Skin epidermis (tissue), 12 donors: ENCODE measurements at regions not wholly inside any gene's neighbourhood (a gene's known extent, or its start where the extent isn't known, plus 50 kb on each side); places are given as distances from the start of the nearest gene placed in this dataset.
"Not testable (repeated sequence)": the region's sequence is repeated elsewhere in the genome, so short reads cannot be mapped to it uniquely, and the experiment has no call there.

Experiments used
- H3K27ac ChIP-seq, 21 experiments: fragments of 200-600 bp; sonication (generic) in 11 of 21; one replicate each; pipeline ENCODE4 v1.5.0; 2020; ENCODE audit warnings: mild to moderate bottlenecking in 3 of 21, inconsistent platforms in 2 of 21, moderate library complexity in 2 of 21
- H3K4me3 ChIP-seq, 7 experiments: fragments of 200-600 bp; sonication (generic) in 2 of 7; one replicate each; pipeline ENCODE4 v1.5.0; 2020; ENCODE audit warnings: inconsistent platforms in 2 of 7, mild to moderate bottlenecking in 2 of 7, moderate library complexity in 1 of 7

DNA sequence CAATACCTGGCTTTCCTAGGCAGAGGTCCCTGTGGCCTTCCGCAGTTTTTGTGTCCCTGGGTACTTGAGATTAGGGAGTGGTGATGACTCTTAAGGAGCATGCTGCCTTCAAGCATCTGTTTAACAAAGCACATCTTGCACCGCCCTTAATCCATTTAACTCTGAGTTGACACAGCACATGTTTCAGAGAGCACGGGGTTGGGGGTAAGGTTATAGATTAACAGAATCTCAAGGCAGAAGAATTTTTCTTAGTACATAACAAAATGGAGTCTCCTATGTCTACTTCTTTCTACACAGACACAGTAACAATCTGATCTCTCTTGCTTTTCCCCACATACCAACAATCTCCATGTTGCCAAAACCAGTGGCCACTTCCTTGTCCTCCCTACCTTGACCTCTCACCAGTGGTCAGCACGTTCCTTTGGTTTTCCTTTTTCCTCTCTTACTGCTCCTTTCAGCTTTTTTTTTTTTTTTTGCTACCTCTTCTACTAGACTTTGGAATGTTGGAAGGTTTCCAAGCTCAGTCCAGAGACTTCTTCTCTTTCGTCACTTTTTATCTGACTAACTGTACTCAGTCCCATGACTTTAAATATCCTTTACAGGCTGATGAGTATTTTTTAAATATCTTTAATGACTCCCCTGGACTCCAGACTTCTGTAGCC, 395.3 kb downstream of the ATP23 start:
- H3K27ac ChIP-seq, H3K4me3 ChIP-seq: not testable (repeated sequence)

- not testable (repeated sequence) for H3K4me3 ChIP-seq, H3K27ac ChIP-seq
Measured at GRCh38 chr12:58337539-58337938, 396.2 kb downstream of the ATP23 start.

DNA sequence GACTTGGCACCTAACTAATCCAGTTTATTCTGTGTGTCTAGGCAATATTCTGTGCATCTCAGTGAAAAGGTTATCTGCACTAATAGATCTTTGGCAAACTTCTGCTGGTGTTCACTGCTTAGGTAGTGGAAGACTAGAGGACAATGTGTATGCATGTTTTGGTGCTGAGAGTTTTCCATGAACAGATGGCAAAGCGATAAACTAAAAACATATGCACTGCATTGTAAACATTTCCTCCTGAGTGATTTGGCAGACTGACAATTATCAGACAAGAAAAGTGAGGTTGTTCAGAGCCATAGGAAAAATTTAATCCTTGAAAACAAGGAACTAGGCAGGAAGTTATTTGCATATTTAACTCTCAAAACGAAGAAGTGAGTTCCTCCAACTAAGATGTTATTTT, 400.4 kb downstream of the ATP23 start:
- H3K27ac ChIP-seq, result peak overlapping the region in 3 of 21 experiments; percentile 19 to 62 (median 52)
- H3K4me3 ChIP-seq, result no peak overlapping the region

- Histone ChIP-seq H3K4me3 (no peak overlapping the region), H3K27ac (peak overlapping the region in 3 of 21 experiments; percentile 19 to 62 (median 52))
Measured at GRCh38 chr12:58342736-58343135, 401.4 kb downstream of the ATP23 start.

GRCh38 chr12:58346032-58346632, 404.8 kb downstream of the ATP23 start:
- peak overlapping the region in 2 of 21 experiments; percentile 31 to 33 for H3K27ac ChIP-seq

DNA sequence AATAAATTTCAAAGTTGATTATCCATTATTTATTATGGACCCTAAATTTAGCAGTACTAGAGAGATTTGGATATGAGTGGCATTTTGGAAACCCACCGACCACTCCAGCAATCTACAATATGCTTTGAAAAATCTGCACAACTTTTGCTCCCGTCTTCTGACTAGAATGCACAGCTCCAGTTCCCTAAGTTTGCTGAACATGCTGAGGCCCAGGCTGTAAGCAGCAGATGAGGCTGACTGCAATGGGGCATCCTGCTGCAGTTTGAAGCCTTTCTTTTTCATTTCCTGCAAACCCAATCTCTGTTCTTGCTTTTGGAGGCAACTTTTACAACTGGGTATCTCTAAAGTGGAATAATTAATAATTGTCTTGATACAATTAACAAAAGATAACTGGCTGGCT, 405.8 kb downstream of the ATP23 start:
- peak overlapping the region in 1 of 21 experiments; percentile 33 for H3K27ac ChIP-seq
- H3K4me3 ChIP-seq, result no peak overlapping the region

More at GRCh38 chr12:58346032-58346632, 404.8 kb downstream of the ATP23 start:
- H3K4me3 ChIP-seq, result no peak overlapping the region

DNA sequence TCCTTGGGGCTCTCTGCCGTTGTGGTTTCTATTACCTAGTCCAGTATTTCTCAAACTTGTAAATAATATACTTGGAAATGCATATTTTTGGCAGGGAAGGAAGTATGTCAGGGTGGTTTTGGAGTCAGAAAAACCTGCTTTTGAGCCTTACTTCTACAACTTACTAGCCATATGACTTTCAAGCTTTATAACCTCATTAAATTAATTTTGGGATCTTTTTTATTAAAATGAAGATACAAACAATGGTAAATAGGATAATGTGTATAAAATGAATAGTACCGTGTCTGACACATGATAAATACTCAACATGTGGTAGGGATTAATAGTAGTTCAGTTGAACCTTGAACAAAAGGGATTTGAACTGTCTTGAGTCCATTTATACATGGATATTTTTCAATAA, 406.3 kb downstream of the ATP23 start:
- no peak overlapping the region for H3K4me3 ChIP-seq
- H3K27ac ChIP-seq, result no peak overlapping the region

DNA sequence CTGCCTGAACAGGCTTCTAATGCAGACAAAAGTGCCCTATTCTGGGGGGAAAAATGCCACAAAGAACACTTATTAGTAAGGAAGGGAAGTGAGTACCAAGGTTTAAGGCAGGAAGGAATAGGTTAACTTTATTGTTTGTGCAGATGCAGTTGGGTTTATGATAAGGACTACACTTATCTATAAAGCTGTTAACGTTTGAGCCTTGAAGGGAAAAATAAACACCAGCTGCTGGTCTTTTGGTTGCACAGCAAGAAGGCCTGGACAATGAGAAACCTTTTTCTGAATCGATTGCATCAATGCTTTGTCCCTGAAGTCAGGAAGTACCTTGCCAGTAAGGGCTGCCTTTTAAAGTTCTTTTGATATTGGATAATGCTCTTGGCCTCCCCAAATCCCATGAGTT, 407.8 kb downstream of the ATP23 start:
- no peak overlapping the region for H3K4me3 ChIP-seq
- no peak overlapping the region for H3K27ac ChIP-seq

- Histone ChIP-seq H3K4me3 (no peak overlapping the region), H3K27ac (no peak overlapping the region)
Measured at GRCh38 chr12:58356794-58357193, 415.4 kb downstream of the ATP23 start.

DNA sequence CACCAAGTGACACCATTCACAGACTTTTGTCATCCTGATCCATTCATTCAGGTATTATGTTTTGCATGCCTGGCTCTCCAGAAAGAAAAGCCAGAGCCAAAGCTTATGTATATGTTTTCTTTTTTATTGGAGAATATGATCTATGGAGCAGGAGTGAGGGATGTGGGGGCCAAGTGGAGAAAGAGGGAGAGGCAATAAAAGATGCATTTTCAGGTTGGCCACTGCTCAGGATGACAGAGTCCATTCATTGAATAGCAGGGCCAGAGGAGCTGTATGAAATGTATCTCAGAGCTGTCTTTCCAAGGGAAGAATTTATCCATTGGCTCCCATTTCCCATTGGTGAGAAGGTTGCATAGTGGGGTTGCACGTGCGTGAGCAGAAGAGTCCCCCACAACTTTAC, 416.1 kb downstream of the ATP23 start:
- Histone ChIP-seq H3K4me3 (no peak overlapping the region), H3K27ac (no peak overlapping the region)

DNA sequence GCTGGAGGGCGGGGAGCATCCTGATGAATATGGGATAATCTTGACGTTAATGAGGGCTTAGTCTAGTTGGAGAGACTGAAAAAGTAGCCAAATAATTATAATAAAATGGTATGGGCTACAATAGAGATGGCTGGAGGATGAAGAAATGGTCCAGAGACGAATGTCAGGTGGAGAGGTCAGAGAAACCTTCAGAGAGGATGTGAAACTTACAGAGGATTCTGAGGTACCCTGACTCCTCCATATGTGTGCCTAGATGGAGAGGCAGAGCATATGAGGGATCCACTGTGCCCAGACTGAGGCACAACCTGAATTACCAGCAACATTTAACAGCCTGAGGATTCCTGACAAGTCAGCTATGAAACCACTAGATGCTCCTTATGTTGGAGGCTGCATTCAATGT, 417.0 kb downstream of the ATP23 start:
- peak overlapping the region in 2 of 21 experiments; percentile 8 to 16 for H3K27ac ChIP-seq

DNA sequence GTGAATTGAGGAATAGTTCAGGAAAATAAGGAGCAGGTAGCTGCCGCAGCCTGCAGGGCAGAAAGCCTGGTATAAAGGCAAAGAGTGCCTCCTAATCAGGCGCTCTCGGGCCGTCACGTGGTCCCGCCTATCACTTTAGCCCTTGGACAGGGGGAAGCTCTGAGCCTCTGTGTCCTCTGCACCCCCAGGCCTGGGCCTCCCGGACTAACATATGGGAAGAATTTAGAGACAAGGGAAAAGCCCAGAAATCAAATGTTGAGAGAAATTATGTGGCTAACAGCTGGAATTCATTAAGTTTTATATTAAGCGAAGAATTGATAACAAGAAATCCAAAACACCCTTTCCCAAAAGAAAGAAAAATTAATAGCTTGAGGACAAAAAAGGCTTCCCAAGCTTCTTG, 417.7 kb downstream of the ATP23 start:
- Histone ChIP-seq H3K4me3 (no peak overlapping the region), H3K27ac (peak overlapping the region in 1 of 21 experiments; percentile 16)

More for the DNA sequence above, 417.0 kb downstream of the ATP23 start:
- H3K4me3 ChIP-seq, result no peak overlapping the region

GRCh38 chr12:58361056-58361455, 419.7 kb downstream of the ATP23 start:
- Histone ChIP-seq H3K4me3 (no peak overlapping the region), H3K27ac (no peak overlapping the region)

DNA sequence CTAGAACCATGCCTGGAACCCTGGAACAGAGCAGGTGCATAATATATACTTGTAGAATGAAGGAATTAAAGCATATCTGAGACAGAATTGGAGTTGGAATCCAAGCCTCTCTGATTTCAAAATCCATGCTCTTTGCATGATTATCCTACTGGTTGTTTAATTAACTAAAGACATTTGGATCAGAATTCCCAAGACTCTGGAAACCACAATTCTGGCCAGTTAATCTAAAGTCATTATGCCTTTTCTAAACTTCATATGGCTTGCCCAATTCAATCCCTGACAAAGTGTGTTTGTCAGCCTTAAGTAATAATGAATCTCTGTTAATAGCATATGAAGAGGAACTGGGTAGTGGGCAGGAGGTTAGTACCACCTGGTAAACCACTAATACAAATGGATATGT, 422.6 kb downstream of the ATP23 start:
- no peak overlapping the region for H3K4me3 ChIP-seq

DNA sequence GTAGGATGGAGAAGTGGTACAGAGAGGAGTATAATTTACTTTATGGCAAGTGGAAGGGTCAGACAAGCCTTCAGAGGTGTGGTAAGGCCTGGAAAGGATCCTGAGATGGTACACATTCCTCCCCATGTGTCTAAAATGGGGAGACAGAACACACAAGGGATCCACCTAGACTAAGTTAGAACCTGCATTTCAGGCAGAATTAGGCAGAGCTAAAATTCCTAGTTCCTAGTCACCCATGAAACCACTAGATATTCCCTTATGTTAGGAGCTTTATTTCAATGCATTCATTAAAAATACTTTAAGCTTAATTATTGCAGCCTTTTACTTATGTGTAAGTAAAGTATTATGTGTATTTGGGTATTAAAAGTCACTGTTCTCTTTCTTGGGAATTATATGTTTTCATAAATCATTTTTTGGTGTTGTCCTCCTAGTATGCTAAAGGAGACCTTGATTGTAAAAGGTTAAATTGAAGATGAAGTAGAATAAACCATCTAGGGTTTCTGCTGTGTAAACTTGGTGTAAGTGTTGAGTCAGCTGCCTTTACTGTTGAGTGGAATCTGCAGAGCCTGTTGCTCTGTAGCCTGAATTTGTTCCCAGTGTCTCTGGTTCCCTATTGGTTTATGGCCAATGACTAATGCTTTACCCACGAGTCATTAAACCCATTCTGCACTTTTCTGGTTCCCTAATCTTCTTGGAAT, 423.2 kb downstream of the ATP23 start:
- no peak overlapping the region for H3K4me3 ChIP-seq
- peak overlapping the region in 3 of 21 experiments; percentile 19 to 51 (median 37) for H3K27ac ChIP-seq

More for the DNA sequence above, 422.6 kb downstream of the ATP23 start:
- peak overlapping the region in 2 of 21 experiments; percentile 37 to 51 for H3K27ac ChIP-seq

DNA sequence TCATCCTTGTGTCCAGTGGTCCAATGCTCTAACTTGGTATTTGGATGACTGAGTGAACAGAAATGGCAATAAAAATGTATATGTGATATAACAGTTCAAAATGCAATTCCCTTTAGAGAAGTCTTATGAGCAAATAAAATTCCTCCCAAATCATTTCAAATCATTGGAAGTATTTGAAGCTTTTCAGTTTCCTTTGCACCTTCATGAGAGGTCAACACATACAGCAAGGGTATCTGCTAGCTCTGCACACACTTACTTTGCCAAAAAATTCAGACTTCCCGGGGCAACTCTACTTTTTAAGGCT, 423.7 kb downstream of the ATP23 start:
- Histone ChIP-seq H3K27ac (peak overlapping the region in 3 of 21 experiments; percentile 11 to 42 (median 28)), H3K4me3 (no peak overlapping the region)

- no peak overlapping the region for H3K4me3 ChIP-seq
- no peak overlapping the region for H3K27ac ChIP-seq
Measured at GRCh38 chr12:58367041-58367440, 425.7 kb downstream of the ATP23 start.

GRCh38 chr12:58368001-58368400, 426.6 kb downstream of the ATP23 start:
- Histone ChIP-seq H3K4me3 (no peak overlapping the region), H3K27ac (no peak overlapping the region)

- Histone ChIP-seq H3K4me3 (no peak overlapping the region), H3K27ac (no peak overlapping the region)
Measured at GRCh38 chr12:58369576-58369975, 428.2 kb downstream of the ATP23 start.

GRCh38 chr12:58372298-58372697, 430.9 kb downstream of the ATP23 start:
- Histone ChIP-seq H3K4me3 (no peak overlapping the region), H3K27ac (no peak overlapping the region)

DNA sequence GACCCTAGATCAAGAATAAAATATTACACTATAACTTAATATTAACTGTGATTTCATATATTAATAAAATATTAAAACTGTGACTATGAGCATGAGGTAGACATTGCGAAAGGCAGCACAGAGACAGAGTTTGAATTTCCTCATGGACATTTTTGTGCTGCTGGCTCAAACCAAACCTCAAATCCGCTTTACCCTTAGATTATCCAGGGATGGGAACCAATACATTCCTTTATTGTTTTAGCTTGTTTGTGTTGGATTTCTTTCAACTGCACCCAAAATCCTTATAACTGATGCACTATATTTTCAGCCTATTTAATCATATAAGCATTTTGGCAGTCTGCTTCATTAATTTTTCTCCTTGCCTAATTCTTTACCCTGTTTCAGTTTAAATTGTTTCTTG, 436.7 kb downstream of the ATP23 start:
- Histone ChIP-seq H3K4me3 (no peak overlapping the region), H3K27ac (no peak overlapping the region)
